Peyer's patch (tissue), 4 donors: ENCODE measurements at regions not wholly inside any gene's neighbourhood (a gene's known extent, or its start where the extent isn't known, plus 50 kb on each side); places are given as distances from the start of the nearest gene placed in this dataset.
"Not testable (repeated sequence)": the region's sequence is repeated elsewhere in the genome, so short reads cannot be mapped to it uniquely, and the experiment has no call there.

Experiments used
- POLR2A ChIP-seq, 2 donors: fragments of 450-650 bp; IDR thresholded peaks; one replicate each; pipeline ENCODE4 v1.5.1; 2017; ENCODE audit warnings: antibody characterized with exemption in 2 of 2, mild to moderate bottlenecking in 2 of 2, moderate library complexity in 2 of 2
- TF ChIP-seq, protein P1 (sequence below), 6 experiments: fragments of 450-650 bp in 4 of 6; fragments of 200-600 bp in 2 of 6; sonication (generic) in 1 of 6; IDR thresholded peaks; one replicate each; pipeline ENCODE4 v1.5.1; 2017 to 2019; ENCODE audit warnings: antibody characterized with exemption in 6 of 6, mild to moderate bottlenecking in 3 of 6, moderate library complexity in 1 of 6

DNA sequence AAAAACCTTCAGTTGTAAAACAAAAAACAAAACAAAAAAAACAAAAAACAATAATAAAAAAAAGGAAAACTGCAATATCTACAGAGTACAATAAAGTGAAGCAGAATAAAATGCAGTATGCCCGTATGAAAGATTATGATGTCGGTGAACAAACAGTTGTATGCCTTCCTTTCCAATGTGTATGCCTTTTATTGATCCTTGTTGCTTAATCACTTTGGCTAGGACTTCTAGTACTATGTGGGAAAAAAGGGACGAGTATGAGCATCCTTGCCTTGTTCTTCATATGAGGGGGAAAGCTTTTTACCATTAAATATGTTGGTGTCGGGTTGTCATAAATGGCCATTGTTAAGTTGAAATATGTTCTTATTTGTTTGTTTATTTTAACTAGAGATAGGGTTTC is 66.7 kb downstream of the GOLGA8T start:
- TF ChIP-seq, protein P1, sequence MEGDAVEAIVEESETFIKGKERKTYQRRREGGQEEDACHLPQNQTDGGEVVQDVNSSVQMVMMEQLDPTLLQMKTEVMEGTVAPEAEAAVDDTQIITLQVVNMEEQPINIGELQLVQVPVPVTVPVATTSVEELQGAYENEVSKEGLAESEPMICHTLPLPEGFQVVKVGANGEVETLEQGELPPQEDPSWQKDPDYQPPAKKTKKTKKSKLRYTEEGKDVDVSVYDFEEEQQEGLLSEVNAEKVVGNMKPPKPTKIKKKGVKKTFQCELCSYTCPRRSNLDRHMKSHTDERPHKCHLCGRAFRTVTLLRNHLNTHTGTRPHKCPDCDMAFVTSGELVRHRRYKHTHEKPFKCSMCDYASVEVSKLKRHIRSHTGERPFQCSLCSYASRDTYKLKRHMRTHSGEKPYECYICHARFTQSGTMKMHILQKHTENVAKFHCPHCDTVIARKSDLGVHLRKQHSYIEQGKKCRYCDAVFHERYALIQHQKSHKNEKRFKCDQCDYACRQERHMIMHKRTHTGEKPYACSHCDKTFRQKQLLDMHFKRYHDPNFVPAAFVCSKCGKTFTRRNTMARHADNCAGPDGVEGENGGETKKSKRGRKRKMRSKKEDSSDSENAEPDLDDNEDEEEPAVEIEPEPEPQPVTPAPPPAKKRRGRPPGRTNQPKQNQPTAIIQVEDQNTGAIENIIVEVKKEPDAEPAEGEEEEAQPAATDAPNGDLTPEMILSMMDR (IDR thresholded peaks at IDR 0.05), result not testable (repeated sequence)
- TF ChIP-seq POLR2A (IDR thresholded peaks at IDR 0.05), result not testable (repeated sequence)
